Testis (tissue), 2 donors: ENCODE measurements at regions not wholly inside any gene's neighbourhood (a gene's known extent, or its start where the extent isn't known, plus 50 kb on each side); places are given as distances from the start of the nearest gene placed in this dataset.

Experiments used
- POLR2A ChIP-seq: fragments of 450-650 bp; IDR thresholded peaks from one replicate; pipeline ENCODE4 v1.6.1; 2017; ENCODE audit warnings: antibody characterized with exemption, mild to moderate bottlenecking, moderate library complexity
- TF ChIP-seq, protein P1 (sequence below), 3 experiments: fragments of 450-650 bp in 2 of 3; fragments of 200-600 bp in 1 of 3; sonication (generic) in 1 of 3; IDR thresholded peaks; one replicate each; pipeline ENCODE4 v1.5.1; 2016 to 2019; ENCODE audit warnings: antibody characterized with exemption in 3 of 3, mild to moderate bottlenecking in 2 of 3, moderate library complexity in 1 of 3

DNA sequence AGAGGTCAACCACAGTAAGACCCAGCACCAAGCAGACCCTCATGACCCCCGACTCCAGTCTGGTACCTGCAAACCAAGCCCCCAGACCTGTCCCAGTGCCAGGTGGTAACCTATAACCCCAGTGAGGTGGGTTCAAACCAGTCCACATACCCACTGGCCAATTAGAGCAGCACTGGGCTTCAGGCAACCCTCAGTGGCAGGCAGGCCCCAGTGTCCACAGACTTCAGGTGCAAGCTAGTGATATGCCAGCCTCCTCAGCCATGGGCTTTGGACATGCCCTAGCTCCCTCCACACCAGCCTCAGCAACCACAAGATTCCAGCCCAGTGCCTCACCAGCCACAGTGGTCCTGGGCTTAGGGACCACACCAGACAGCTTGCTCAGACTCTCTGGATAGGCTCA lies 276.6 kb downstream of the DTWD2 start:
- TF ChIP-seq, protein P1, sequence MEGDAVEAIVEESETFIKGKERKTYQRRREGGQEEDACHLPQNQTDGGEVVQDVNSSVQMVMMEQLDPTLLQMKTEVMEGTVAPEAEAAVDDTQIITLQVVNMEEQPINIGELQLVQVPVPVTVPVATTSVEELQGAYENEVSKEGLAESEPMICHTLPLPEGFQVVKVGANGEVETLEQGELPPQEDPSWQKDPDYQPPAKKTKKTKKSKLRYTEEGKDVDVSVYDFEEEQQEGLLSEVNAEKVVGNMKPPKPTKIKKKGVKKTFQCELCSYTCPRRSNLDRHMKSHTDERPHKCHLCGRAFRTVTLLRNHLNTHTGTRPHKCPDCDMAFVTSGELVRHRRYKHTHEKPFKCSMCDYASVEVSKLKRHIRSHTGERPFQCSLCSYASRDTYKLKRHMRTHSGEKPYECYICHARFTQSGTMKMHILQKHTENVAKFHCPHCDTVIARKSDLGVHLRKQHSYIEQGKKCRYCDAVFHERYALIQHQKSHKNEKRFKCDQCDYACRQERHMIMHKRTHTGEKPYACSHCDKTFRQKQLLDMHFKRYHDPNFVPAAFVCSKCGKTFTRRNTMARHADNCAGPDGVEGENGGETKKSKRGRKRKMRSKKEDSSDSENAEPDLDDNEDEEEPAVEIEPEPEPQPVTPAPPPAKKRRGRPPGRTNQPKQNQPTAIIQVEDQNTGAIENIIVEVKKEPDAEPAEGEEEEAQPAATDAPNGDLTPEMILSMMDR (IDR thresholded peaks at IDR 0.05): no peak
- no peak for TF ChIP-seq POLR2A
